ENCODE measurements at regions not wholly inside any gene's neighbourhood (a gene's known extent, or its start where the extent isn't known, plus 50 kb on each side); places are given as distances from the start of the nearest gene placed in this dataset.

DNA sequence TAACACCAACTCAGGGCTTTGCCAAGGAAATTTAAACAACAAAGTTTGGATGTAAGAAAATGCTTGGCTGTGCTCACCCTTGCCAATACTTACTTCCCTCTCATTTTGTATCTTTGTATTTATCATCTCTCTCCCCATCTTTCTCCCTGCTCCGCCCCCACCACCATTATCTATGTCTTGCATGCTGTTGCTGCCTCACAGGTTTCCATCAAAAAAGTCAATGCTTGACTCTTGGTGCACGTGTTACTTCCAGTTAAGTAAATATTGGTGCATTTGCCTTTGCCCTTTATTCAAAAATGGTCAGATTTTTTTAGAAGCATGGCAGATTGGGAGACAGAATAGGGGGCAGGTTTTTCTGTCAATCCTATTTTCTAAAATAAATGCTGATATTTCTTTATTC, 626.0 kb downstream of the ACTR3B start:
- TF ChIP-seq EZH2 (IDR thresholded peaks at IDR 0.05; ENCODE audit: insufficient read depth, poor library complexity, severe bottlenecking) = no peak
- TF ChIP-seq EZH2phosphoT487 (IDR thresholded peaks at IDR 0.05; ENCODE audit: insufficient read depth, low read depth) = no peak
